ENCODE measurements at regions not wholly inside any gene's neighbourhood (a gene's known extent, or its start where the extent isn't known, plus 50 kb on each side); places are given as distances from the start of the nearest gene placed in this dataset.

DNA sequence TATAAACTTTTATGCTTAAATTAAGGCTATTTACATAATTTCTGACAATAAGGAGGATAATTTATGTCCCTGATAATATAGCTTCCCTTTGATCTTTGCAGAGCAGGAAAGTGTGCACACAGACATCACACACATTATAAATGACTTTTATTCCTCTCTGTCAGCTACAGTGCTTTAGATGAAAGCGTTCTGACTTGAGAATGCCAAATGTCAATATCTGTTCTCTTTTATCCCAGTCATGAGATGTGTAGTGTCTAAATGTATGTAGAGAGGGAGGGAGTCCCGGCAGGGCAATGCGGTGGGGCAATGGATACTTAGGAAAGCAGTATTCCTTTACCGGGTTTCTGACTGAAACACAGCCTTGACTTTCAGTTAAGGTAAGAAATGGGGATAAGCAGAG, 225.4 kb upstream of the CHORDC1 start:
- H3K4me3 ChIP-seq (ENCODE audit: low read depth, low read length): no peak overlapping the region
- TF ChIP-seq, protein P1, sequence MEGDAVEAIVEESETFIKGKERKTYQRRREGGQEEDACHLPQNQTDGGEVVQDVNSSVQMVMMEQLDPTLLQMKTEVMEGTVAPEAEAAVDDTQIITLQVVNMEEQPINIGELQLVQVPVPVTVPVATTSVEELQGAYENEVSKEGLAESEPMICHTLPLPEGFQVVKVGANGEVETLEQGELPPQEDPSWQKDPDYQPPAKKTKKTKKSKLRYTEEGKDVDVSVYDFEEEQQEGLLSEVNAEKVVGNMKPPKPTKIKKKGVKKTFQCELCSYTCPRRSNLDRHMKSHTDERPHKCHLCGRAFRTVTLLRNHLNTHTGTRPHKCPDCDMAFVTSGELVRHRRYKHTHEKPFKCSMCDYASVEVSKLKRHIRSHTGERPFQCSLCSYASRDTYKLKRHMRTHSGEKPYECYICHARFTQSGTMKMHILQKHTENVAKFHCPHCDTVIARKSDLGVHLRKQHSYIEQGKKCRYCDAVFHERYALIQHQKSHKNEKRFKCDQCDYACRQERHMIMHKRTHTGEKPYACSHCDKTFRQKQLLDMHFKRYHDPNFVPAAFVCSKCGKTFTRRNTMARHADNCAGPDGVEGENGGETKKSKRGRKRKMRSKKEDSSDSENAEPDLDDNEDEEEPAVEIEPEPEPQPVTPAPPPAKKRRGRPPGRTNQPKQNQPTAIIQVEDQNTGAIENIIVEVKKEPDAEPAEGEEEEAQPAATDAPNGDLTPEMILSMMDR (IDR thresholded peaks at IDR 0.05; ENCODE audit: borderline replicate concordance, insufficient read depth, low read depth, low read length): no peak

DNA sequence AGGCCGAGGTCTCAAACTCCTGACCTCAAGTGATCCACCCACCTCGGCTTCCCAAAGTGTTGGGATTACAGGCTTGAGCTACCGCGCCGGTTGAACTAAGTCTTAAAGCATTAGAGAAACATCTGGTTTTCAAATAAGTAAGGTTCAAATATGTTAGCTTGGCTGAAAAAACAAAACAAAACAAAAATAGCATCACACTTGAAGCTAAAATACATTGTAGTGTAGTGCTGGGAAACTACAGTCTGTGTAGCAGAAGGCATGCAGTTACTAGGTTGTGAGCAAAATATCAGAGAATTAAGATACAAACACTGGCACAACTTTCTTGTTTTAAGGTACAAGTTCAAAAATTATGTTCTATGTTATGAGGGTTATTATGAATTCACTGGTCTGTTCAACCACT, 224.8 kb upstream of the CHORDC1 start:
- H3K4me3 ChIP-seq (ENCODE audit: low read depth, low read length): no peak overlapping the region
- TF ChIP-seq, protein P1 (IDR thresholded peaks at IDR 0.05; ENCODE audit: borderline replicate concordance, insufficient read depth, low read depth, low read length): no peak

DNA sequence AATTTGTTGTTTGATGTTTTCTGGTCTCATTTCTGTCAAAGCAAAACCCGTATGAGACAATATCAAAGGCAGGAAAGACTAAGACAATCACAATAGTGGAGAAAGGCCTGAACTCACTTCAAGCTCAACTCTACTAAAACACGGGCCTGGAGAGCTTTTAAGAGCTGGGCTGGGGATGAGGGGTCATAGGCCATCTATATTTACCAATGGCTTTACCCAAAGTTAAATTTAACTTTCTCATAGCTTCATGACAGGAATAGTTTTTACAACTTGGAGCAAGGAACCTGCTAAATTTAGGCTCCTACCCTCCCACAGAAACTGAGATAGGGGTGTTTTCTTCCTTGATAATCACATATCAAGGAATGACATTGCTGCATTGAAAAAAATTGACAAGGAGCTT, 223.4 kb upstream of the CHORDC1 start:
- H3K4me3 ChIP-seq (ENCODE audit: low read depth, low read length): no peak overlapping the region
- TF ChIP-seq, protein P1 (IDR thresholded peaks at IDR 0.05; ENCODE audit: borderline replicate concordance, insufficient read depth, low read depth, low read length): no peak

DNA sequence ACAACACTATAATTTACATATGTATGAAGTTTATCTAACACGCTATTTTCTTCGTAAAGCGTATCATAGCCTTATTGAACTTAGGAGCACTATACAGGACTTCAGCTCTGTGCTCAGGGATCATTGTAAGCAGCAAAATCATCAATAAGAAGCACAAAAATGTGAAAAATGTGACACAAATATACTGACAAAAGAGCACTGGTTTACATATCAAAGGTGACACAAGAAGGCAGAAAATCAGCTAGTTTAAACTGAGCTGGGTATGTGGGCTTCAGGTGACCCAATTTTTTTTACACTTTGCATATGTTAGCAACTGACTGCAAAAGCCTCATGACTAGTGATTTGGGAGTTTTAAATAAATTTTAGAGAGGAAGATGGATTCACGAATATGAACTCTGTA, 215.2 kb upstream of the CHORDC1 start:
- H3K4me3 ChIP-seq (ENCODE audit: low read depth, low read length): no peak overlapping the region
- TF ChIP-seq, protein P1 (IDR thresholded peaks at IDR 0.05; ENCODE audit: borderline replicate concordance, insufficient read depth, low read depth, low read length): no peak

DNA sequence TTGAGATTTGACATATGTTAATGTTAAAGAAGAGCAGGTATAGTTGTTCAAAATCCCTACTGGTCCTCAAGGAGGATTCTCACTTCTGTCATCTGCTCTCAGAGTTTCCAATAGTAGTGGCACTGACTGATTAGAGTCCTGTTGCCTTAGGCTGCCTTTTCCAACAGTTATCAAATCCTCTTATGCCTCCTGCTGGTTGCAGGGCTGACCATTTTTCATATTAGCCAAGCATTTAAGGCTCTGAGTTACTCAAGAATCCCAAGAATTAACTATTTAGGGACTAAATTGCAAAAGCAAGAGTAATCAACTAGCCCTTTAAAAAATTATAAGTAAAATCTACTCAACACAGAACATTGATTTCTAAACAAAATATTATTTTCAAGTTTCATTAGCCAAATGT, 212.0 kb upstream of the CHORDC1 start:
- H3K4me3 ChIP-seq (ENCODE audit: low read depth, low read length): no peak overlapping the region

DNA sequence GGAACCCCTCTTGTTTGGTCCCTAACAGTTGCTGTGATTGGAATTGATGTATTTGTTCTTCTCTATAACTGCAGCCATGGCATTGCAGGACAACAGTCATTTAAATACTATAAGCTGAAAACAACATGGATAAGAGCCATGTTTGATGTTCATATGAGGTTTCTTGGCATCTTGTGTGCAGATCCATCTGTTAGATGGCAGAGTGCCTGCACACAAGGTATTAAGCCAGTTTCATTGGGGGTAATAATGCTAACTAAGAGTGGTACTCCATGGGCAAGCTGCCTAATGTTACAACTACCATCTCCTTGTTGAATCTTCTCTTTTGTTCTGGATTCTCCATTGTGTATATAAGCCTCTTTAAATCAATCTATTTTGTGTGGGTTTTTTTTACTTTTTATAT, 206.0 kb upstream of the CHORDC1 start:
- TF ChIP-seq, protein P1 (IDR thresholded peaks at IDR 0.05; ENCODE audit: borderline replicate concordance, insufficient read depth, low read depth, low read length): no peak

More for the DNA sequence above, 212.0 kb upstream of the CHORDC1 start:
- TF ChIP-seq, protein P1 (IDR thresholded peaks at IDR 0.05; ENCODE audit: borderline replicate concordance, insufficient read depth, low read depth, low read length): no peak

DNA sequence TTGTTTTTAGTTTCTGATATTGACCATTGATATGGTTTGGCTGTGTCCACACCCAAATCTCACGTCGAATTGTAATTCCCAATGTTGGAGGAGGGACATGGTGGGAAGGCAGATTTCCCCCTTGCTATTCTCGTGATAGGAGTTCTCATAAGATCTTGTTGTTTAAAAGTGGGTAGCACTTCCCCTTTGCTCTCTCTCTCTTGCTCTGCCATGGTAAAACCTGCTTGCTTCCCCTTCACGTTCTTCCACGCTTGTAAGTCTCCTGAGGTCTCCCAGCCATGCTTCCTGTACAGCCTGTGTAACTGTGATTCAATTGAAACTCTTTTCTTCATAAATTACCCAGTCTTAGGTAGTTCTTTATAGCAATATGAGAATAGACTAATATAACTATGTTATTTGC, 203.6 kb upstream of the CHORDC1 start:
- no peak overlapping the region for H3K4me3 ChIP-seq (ENCODE audit: low read depth, low read length)
- TF ChIP-seq, protein P1 (IDR thresholded peaks at IDR 0.05; ENCODE audit: borderline replicate concordance, insufficient read depth, low read depth, low read length): no peak

More for the DNA sequence above, 206.0 kb upstream of the CHORDC1 start:
- no peak overlapping the region for H3K4me3 ChIP-seq (ENCODE audit: low read depth, low read length)
